ENCODE measurements at regions not wholly inside any gene's neighbourhood (a gene's known extent, or its start where the extent isn't known, plus 50 kb on each side); places are given as distances from the start of the nearest gene placed in this dataset.

- CTCF ChIA-PET, result no interaction called here
- H3K4me1 ChIP-seq (ENCODE audit: insufficient read depth, low read length, poor library complexity, severe bottlenecking), result no peaks in the 10 kb centered on the region
- no peaks in the 10 kb centered on the region for H3K36me3 ChIP-seq (ENCODE audit: insufficient read depth, low read length, poor library complexity, severe bottlenecking)
- DNase-seq (ENCODE audit: low spot score), result no peak
- H3K27ac ChIP-seq (ENCODE audit: low read depth, low read length, poor library complexity, severe bottlenecking), result no peak overlapping the region
- intact Hi-C loops (cut with micrococcal nuclease; ENCODE audit: unreplicated experiment), result no loop called here
- no peak overlapping the region for H3K4me3 ChIP-seq (ENCODE audit: low read depth, low read length, poor library complexity, severe bottlenecking)
- BruUV-seq (replicated peaks), result no TSS peak
- no peaks in the 10 kb centered on the region for H3K9me3 ChIP-seq (ENCODE audit: low read depth, low read length, poor library complexity, severe bottlenecking)
- POLR2A ChIA-PET (ENCODE audit: low non-redundant PET), result no interaction called here
- no peaks in the 10 kb centered on the region for H3K27me3 ChIP-seq (replicated peaks; ENCODE audit: insufficient read depth, low read depth, low read length, poor library complexity)
- no peak for TF ChIP-seq EZH2 (IDR thresholded peaks at IDR 0.05; ENCODE audit: borderline replicate concordance, low read depth, low read length, poor library complexity, severe bottlenecking)
- no peak for TF ChIP-seq CTCF (conservative IDR thresholded peaks at IDR 0.05; ENCODE audit: low read depth, low read length)
These were observed 110.5 kb upstream of the ID2 start for GRCh38 chr2:8571301-8571791.

GRCh38 chr2:8571792-8572499 lies 109.9 kb upstream of the ID2 start:
- TF ChIP-seq CTCF (conservative IDR thresholded peaks at IDR 0.05; ENCODE audit: low read depth, low read length), result no peak
- no peak for TF ChIP-seq EZH2 (IDR thresholded peaks at IDR 0.05; ENCODE audit: borderline replicate concordance, low read depth, low read length, poor library complexity, severe bottlenecking)
- Histone ChIP-seq H3K9me3 (ENCODE audit: low read depth, low read length, poor library complexity, severe bottlenecking) (no peaks in the 10 kb centered on the region), H3K36me3 (ENCODE audit: insufficient read depth, low read length, poor library complexity, severe bottlenecking) (no peaks in the 10 kb centered on the region), H3K4me3 (ENCODE audit: low read depth, low read length, poor library complexity, severe bottlenecking) (no peak overlapping the region), H3K4me1 (ENCODE audit: insufficient read depth, low read length, poor library complexity, severe bottlenecking) (no peaks in the 10 kb centered on the region), H3K27ac (ENCODE audit: low read depth, low read length, poor library complexity, severe bottlenecking) (no peak overlapping the region), H3K27me3 (replicated peaks; ENCODE audit: insufficient read depth, low read depth, low read length, poor library complexity) (no peaks in the 10 kb centered on the region)
- POLR2A ChIA-PET (ENCODE audit: low non-redundant PET), result interaction anchor here (0.6 kb wide), 1 partner anchor 86 kb away, joined by 3 read pairs; no protein-coding TSS in a partner anchor
- BruUV-seq (replicated peaks), result no TSS peak
- DNase-seq (ENCODE audit: low spot score), result no peak
- CTCF ChIA-PET, result no interaction called here
- intact Hi-C loops (cut with micrococcal nuclease; ENCODE audit: unreplicated experiment), result no loop called here

- DNase-seq (ENCODE audit: low spot score), result no peak
- Histone ChIP-seq H3K36me3 (ENCODE audit: insufficient read depth, low read length, poor library complexity, severe bottlenecking) (no peaks in the 10 kb centered on the region), H3K27ac (ENCODE audit: low read depth, low read length, poor library complexity, severe bottlenecking) (no peak overlapping the region), H3K4me3 (ENCODE audit: low read depth, low read length, poor library complexity, severe bottlenecking) (no peak overlapping the region), H3K9me3 (ENCODE audit: low read depth, low read length, poor library complexity, severe bottlenecking) (no peaks in the 10 kb centered on the region), H3K27me3 (replicated peaks; ENCODE audit: insufficient read depth, low read depth, low read length, poor library complexity) (no peaks in the 10 kb centered on the region), H3K4me1 (ENCODE audit: insufficient read depth, low read length, poor library complexity, severe bottlenecking) (no peaks in the 10 kb centered on the region)
- TF ChIP-seq EZH2 (IDR thresholded peaks at IDR 0.05; ENCODE audit: borderline replicate concordance, low read depth, low read length, poor library complexity, severe bottlenecking) (no peak), CTCF (conservative IDR thresholded peaks at IDR 0.05; ENCODE audit: low read depth, low read length) (no peak)
- BruUV-seq (replicated peaks), result no TSS peak
- CTCF ChIA-PET, result no interaction called here
- POLR2A ChIA-PET (ENCODE audit: low non-redundant PET), result interaction anchor here (0.6 kb wide), 1 partner anchor 87 kb away, joined by 3 read pairs; no protein-coding TSS in a partner anchor
- intact Hi-C loops (cut with micrococcal nuclease; ENCODE audit: unreplicated experiment), result no loop called here
These were observed 109.1 kb upstream of the ID2 start for GRCh38 chr2:8572712-8573233.
